ENCODE measurements at regions not wholly inside any gene's neighbourhood (a gene's known extent, or its start where the extent isn't known, plus 50 kb on each side); places are given as distances from the start of the nearest gene placed in this dataset.

GRCh38 chr22:49362211-49362839 is 465.3 kb downstream of the BRD1 start:
- 54 to 64% methylated on average over 10 to 13 of the region's 13 CpGs for WGBS, 2 donors
- H3K4me3 ChIP-seq: no peak overlapping the region
- intact Hi-C loops (cut with DNase I): no loop called here
- no peaks in the 10 kb centered on the region for H3K9me3 ChIP-seq
- H3K4me1 ChIP-seq: no peaks in the 10 kb centered on the region
- DNase-seq: no peak
- H3K27ac ChIP-seq: no peak overlapping the region
- H3K36me3 ChIP-seq: no peaks in the 10 kb centered on the region
- peaks cover 0 to 54% (median 0%) of the 10 kb centered on the region in 4 donors for H3K27me3 ChIP-seq
- TF ChIP-seq CTCF (IDR thresholded peaks at IDR 0.05) (no peak), POLR2A (IDR thresholded peaks at IDR 0.05) (no peak)

- DNase-seq: no peak
- WGBS, 2 donors: 35 to 40% methylated on average over 4 of the region's 4 CpGs
- Histone ChIP-seq H3K4me1 (no peaks in the 10 kb centered on the region), H3K27me3 (peaks cover 0 to 51% (median 0%) of the 10 kb centered on the region in 4 donors), H3K27ac (no peak overlapping the region), H3K36me3 (no peaks in the 10 kb centered on the region), H3K9me3 (no peaks in the 10 kb centered on the region), H3K4me3 (no peak overlapping the region)
- TF ChIP-seq POLR2A (IDR thresholded peaks at IDR 0.05): no peak
- no peak for TF ChIP-seq CTCF (IDR thresholded peaks at IDR 0.05)
- intact Hi-C loops (cut with DNase I): no loop called here
Observed at GRCh38 chr22:49361164-49361563, 466.5 kb downstream of the BRD1 start.

- Histone ChIP-seq H3K4me3 (no peak overlapping the region), H3K9me3 (no peaks in the 10 kb centered on the region), H3K27ac (no peak overlapping the region), H3K36me3 (no peaks in the 10 kb centered on the region), H3K27me3 (peaks cover 0 to 47% (median 0%) of the 10 kb centered on the region in 4 donors), H3K4me1 (no peaks in the 10 kb centered on the region)
- WGBS, 2 donors: 35 to 45% methylated on average over 3 of the region's 3 CpGs
- intact Hi-C loops (cut with DNase I): no loop called here
- no peak for DNase-seq
- TF ChIP-seq CTCF (IDR thresholded peaks at IDR 0.05) (no peak), POLR2A (IDR thresholded peaks at IDR 0.05) (no peak)
Observed at GRCh38 chr22:49360746-49361145, 466.9 kb downstream of the BRD1 start.

- TF ChIP-seq POLR2A (IDR thresholded peaks at IDR 0.05): no peak
- Histone ChIP-seq H3K4me1 (no peaks in the 10 kb centered on the region), H3K9me3 (no peaks in the 10 kb centered on the region), H3K27me3 (peaks cover 0 to 44% (median 0%) of the 10 kb centered on the region in 4 donors), H3K36me3 (no peaks in the 10 kb centered on the region), H3K27ac (no peak overlapping the region), H3K4me3 (no peak overlapping the region)
- intact Hi-C loops (cut with DNase I): no loop called here
- WGBS, 2 donors: 58 to 61% methylated on average over 8 of the region's 8 CpGs
- no peak for DNase-seq
Observed at GRCh38 chr22:49359076-49359475, 468.6 kb downstream of the BRD1 start.

- Histone ChIP-seq H3K9me3 (no peaks in the 10 kb centered on the region), H3K27ac (no peak overlapping the region), H3K27me3 (peaks cover 0 to 47% (median 0%) of the 10 kb centered on the region in 4 donors), H3K4me3 (no peak overlapping the region), H3K36me3 (no peaks in the 10 kb centered on the region), H3K4me1 (no peaks in the 10 kb centered on the region)
- no peak for TF ChIP-seq CTCF (IDR thresholded peaks at IDR 0.05)
- TF ChIP-seq POLR2A (IDR thresholded peaks at IDR 0.05): no peak
- intact Hi-C loops (cut with DNase I): no loop called here
- 75 to 83% methylated on average over 18 to 20 of the region's 20 CpGs for WGBS, 2 donors
- DNase-seq: no peak
Observed at GRCh38 chr22:49357661-49358440, 469.8 kb downstream of the BRD1 start.

All from esophagus squamous epithelium (tissue), 5 donors.